ENCODE measurements at regions not wholly inside any gene's neighbourhood (a gene's known extent, or its start where the extent isn't known, plus 50 kb on each side); places are given as distances from the start of the nearest gene placed in this dataset.
"Not testable (repeated sequence)": the region's sequence is repeated elsewhere in the genome, so short reads cannot be mapped to it uniquely, and the experiment has no call there.

DNA sequence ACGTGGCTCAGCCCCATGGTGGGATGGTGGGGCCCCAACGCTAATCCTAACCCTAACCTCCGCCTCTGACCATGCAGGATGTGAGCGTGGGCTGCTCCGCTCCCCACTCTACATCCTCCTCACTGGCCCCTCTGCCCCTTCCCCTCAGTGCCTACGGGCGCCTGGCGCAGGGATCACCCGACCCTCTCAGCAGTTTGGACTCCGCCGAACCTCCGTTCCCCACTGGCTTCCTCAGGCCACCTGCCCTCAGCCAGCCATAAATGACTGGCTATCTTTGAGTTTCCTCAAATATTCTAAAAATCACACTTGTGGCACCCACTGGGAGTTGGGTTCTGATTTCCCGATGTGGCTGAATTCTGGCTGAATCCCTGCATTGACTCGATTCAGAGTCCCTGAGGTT lies 154.2 kb downstream of the NPIPB11 start:
- TF ChIP-seq SETDB1 (IDR thresholded peaks at IDR 0.05; ENCODE audit: insufficient read length, low read length); ZNF391 (tag by site-specific recombination; IDR thresholded peaks at IDR 0.05; ENCODE audit: borderline replicate concordance, low read depth); ZNF777 (tag by site-specific recombination; IDR thresholded peaks at IDR 0.05; ENCODE audit: borderline replicate concordance); ZNF10 (tag by site-specific recombination; IDR thresholded peaks at IDR 0.05); ZNF23 (tag by site-specific recombination; IDR thresholded peaks at IDR 0.05; ENCODE audit: borderline replicate concordance); ELK4 (IDR thresholded peaks at IDR 0.05; ENCODE audit: borderline replicate concordance, low read depth, low read length); PBX3 (CRISPR knock-in tag; IDR thresholded peaks at IDR 0.05); ZBTB49 (tag by site-specific recombination; IDR thresholded peaks at IDR 0.05; ENCODE audit: low read depth); ZNF843 (tag by site-specific recombination; IDR thresholded peaks at IDR 0.05); PRDM1 (tag by site-specific recombination; IDR thresholded peaks at IDR 0.05); ZBTB1 (tag by site-specific recombination; IDR thresholded peaks at IDR 0.05): not testable (repeated sequence)
- TF ChIP-seq, protein P1, sequence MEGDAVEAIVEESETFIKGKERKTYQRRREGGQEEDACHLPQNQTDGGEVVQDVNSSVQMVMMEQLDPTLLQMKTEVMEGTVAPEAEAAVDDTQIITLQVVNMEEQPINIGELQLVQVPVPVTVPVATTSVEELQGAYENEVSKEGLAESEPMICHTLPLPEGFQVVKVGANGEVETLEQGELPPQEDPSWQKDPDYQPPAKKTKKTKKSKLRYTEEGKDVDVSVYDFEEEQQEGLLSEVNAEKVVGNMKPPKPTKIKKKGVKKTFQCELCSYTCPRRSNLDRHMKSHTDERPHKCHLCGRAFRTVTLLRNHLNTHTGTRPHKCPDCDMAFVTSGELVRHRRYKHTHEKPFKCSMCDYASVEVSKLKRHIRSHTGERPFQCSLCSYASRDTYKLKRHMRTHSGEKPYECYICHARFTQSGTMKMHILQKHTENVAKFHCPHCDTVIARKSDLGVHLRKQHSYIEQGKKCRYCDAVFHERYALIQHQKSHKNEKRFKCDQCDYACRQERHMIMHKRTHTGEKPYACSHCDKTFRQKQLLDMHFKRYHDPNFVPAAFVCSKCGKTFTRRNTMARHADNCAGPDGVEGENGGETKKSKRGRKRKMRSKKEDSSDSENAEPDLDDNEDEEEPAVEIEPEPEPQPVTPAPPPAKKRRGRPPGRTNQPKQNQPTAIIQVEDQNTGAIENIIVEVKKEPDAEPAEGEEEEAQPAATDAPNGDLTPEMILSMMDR (tag by site-specific recombination; IDR thresholded peaks at IDR 0.05) = not testable (repeated sequence)
- TF ChIP-seq, protein P2, sequence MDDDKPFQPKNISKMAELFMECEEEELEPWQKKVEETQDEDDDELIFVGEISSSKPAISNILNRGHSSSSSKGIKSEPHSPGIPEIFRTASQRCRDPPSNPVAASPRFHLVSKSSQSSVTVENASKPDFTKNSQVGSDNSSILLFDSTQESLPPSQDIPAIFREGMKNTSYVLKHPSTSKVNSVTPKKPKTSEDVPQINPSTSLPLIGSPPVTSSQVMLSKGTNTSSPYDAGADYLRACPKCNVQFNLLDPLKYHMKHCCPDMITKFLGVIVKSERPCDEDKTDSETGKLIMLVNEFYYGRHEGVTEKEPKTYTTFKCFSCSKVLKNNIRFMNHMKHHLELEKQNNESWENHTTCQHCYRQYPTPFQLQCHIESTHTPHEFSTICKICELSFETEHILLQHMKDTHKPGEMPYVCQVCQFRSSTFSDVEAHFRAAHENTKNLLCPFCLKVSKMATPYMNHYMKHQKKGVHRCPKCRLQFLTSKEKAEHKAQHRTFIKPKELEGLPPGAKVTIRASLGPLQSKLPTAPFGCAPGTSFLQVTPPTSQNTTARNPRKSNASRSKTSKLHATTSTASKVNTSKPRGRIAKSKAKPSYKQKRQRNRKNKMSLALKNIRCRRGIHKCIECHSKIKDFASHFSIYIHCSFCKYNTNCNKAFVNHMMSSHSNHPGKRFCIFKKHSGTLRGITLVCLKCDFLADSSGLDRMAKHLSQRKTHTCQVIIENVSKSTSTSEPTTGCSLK (tag by site-specific recombination; IDR thresholded peaks at IDR 0.05) = not testable (repeated sequence)
